ENCODE measurements at regions not wholly inside any gene's neighbourhood (a gene's known extent, or its start where the extent isn't known, plus 50 kb on each side); places are given as distances from the start of the nearest gene placed in this dataset.

GRCh38 chr6:56374841-56375369 is 127.5 kb upstream of the COL21A1 start:
- TF ChIP-seq CTCF (IDR thresholded peaks at IDR 0.05), result no peak
- no peak for TF ChIP-seq POLR2A (IDR thresholded peaks at IDR 0.05)

Data from adrenal gland (tissue), 5 donors.